Muscle of leg (tissue), 3 donors: ENCODE measurements at regions not wholly inside any gene's neighbourhood (a gene's known extent, or its start where the extent isn't known, plus 50 kb on each side); places are given as distances from the start of the nearest gene placed in this dataset.
A peak's percentile ranks its signal among the peaks of the same experiment; 100 is the strongest.
"Not testable (repeated sequence)": the region's sequence is repeated elsewhere in the genome, so short reads cannot be mapped to it uniquely, and the experiment has no call there.

ENCODE experiments used
- DNase-seq: peaks from one replicate; pipeline ENCODE4 v3.0.0; 2013
- H3K27ac ChIP-seq: one replicate; pipeline ENCODE4 v1.5.1; 2013; ENCODE audit warnings: mild to moderate bottlenecking, low read length, control low read depth
- H3K27me3 ChIP-seq: one replicate; pipeline ENCODE4 v1.6.1; 2013; ENCODE audit warnings: low read length; ENCODE audit not compliant: control insufficient read depth, insufficient read depth
- H3K36me3 ChIP-seq: one replicate; pipeline ENCODE4 v1.6.1; 2013; ENCODE audit warnings: low read length; ENCODE audit not compliant: control insufficient read depth, insufficient read depth
- H3K4me1 ChIP-seq: one replicate; pipeline ENCODE4 v1.6.1; 2013; ENCODE audit warnings: low read length; ENCODE audit not compliant: control insufficient read depth, insufficient read depth
- H3K4me3 ChIP-seq: one replicate; pipeline ENCODE4 v1.5.1; 2013; ENCODE audit warnings: low read length, control low read depth
- H3K9me3 ChIP-seq: replicated peaks from 2 replicates; pipeline ENCODE4 v1.6.1; 2013; ENCODE audit warnings: low read depth, low read length; ENCODE audit not compliant: control insufficient read depth
- WGBS: methylation state at CpG from one replicate; pipeline ENCODE4 v1.1.5; 2013; ENCODE audit warnings: missing lambda C conversion rate; ENCODE audit not compliant: insufficient coverage; 5-methylcytosine and 5-hydroxymethylcytosine counted together

DNA sequence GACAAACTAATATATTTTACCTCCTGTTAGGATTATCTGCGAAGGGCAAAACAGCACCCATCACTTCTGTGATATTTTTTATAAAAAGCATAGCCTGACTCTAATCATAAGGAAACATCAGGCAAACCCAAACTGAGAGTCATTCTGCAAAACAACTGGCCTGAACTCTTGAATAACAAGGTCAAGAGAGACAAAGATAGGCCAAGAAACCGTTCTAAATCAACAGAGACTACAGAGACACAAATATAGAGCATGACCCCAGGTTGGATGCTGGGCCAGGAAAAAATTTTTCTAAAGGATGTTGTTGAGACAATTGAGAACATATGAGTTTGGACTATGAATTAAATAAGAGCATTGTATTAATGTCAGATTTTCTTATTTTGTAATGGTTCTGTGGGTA lies 384.9 kb downstream of the NFIB start:
- Histone ChIP-seq H3K4me3 (no peak overlapping the region), H3K36me3 (no peaks in the 10 kb centered on the region), H3K27me3 (no peaks in the 10 kb centered on the region), H3K4me1 (peaks cover 9% of the 10 kb centered on the region), H3K9me3 (no peaks in the 10 kb centered on the region), H3K27ac (peak overlapping the region; percentile 37)
- WGBS = 100% methylated on average over 1 of the region's 2 CpGs
- DNase-seq = peak; percentile 91

DNA sequence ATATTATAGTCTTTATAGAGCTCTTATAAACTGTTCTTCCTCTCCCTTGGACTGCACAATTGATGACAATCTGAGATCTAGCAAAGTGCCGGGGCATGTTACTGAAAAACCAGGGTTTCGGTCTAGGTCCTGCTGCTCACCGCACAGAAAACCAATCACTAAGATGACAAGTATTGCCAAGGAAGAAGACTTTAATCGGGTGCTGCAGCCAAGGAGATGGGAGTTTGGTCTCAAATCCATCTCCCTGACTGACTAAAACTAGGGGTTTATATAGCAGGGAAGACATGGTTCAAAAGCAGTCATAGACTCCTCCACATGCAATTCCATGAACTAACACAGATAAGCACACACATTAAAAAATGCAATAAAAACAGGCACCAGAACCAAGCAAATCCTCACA lies 390.6 kb downstream of the NFIB start:
- Histone ChIP-seq H3K36me3 (no peaks in the 10 kb centered on the region), H3K9me3 (no peaks in the 10 kb centered on the region), H3K27me3 (no peaks in the 10 kb centered on the region), H3K4me3 (no peak overlapping the region), H3K27ac (no peak overlapping the region), H3K4me1 (no peaks in the 10 kb centered on the region)
- no CpG with 5 or more reads among the region's 4 CpGs for WGBS
- no peak for DNase-seq

DNA sequence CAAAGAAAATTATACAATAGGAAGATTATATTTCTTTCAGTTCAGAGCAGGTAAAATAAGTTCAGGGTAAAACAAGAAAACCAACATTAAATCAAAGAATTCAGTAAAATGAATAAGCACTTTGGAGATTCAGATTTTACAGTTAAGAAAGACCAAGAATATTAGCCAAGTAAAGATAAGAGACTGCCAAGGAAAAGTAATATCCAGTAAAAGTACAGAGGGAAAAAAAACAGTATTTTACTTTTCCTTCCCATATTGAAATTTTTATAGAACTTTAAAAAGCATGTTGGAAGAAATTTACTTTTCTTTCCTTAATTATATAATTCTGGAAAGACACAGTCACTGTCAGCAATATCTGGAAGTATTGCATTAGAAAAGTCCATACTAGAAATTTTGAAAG lies 393.4 kb downstream of the NFIB start:
- Histone ChIP-seq H3K4me1 (peaks cover 2% of the 10 kb centered on the region), H3K9me3 (no peaks in the 10 kb centered on the region), H3K27me3 (no peaks in the 10 kb centered on the region), H3K36me3 (no peaks in the 10 kb centered on the region), H3K27ac (no peak overlapping the region), H3K4me3 (no peak overlapping the region)
- peak; percentile 70 for DNase-seq

DNA sequence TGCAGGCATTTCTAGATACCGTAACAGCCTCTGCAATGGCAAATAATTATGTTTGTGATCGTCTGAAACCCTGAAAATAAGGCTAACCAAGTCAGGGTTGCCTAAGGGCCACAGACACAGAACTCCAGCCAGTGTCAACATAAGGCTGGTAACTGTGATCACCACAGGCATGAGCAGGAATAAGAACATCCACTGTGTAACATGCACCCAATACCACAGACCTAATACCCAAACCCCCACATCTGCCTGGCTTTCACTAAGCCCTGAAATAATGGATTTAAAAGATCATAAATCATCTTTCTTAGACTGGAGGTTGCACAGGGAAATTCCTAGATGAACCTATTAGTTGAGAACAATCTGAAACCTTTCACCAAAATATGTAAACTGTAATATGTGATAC lies 394.5 kb downstream of the NFIB start:
- H3K36me3 ChIP-seq = no peaks in the 10 kb centered on the region
- no peaks in the 10 kb centered on the region for H3K9me3 ChIP-seq
- WGBS = 78% methylated on average over 2 of the region's 2 CpGs
- no peak for DNase-seq
- no peak overlapping the region for H3K4me3 ChIP-seq
- peaks cover 5% of the 10 kb centered on the region for H3K4me1 ChIP-seq
- H3K27me3 ChIP-seq = no peaks in the 10 kb centered on the region
- H3K27ac ChIP-seq = no peak overlapping the region

DNA sequence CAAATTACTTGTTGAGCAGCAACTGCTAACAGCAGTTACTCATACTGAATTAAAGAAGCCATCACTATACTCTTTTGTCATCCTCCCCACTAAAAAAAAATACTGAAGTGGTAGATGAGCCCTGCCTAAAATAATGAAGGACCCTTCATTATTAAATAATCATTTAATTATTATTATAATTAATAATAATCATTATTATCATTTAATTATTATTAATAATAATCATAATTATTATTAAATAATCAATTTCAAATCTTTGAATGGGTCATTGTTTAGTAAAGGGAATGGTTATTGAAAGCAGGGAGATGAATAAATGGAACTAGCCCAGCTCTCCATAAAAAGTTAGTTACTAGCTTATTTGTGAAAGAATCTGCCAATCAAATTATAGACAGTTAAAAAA lies 396.4 kb downstream of the NFIB start:
- Histone ChIP-seq H3K9me3 (no peaks in the 10 kb centered on the region), H3K4me3 (no peak overlapping the region), H3K4me1 (peaks cover 5% of the 10 kb centered on the region), H3K36me3 (no peaks in the 10 kb centered on the region), H3K27ac (no peak overlapping the region), H3K27me3 (no peaks in the 10 kb centered on the region)
- no peak for DNase-seq

DNA sequence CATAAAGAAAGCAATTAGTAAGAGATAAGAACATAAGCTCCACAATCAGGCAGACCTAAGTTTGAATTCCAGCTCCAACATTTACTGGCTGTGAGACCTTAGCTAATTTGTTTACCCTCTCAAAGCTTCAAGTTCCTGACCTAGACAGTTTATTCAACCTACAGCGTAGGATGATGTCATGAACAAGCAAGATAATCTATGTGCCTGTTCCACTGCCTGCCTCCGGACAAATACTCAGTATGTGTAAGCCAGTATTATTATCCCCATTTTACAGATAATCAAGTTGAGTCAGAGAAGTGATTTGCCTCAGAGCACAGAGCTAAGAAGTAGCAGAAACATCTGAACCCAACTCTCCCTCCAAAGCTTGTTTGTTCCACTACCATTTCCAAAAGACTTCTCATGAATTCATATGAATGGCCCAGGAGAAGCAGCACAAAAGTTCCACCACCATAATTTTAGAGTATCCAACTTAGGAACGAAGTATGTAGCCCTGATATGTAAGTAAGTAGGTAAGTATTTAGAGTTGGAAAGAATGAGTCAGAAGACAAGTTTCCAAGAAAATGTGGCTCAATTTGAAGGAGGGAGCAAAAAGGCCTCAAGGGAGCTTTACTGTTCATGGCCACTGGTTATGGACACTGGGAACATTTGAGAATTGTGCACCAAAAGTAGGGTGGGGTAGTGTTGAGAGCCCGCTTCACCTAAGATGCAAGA lies 398.2 kb downstream of the NFIB start:
- H3K27me3 ChIP-seq = no peaks in the 10 kb centered on the region
- peaks cover 5% of the 10 kb centered on the region for H3K4me1 ChIP-seq
- H3K36me3 ChIP-seq = no peaks in the 10 kb centered on the region
- H3K27ac ChIP-seq = peak overlapping the region; percentile 74
- no peak for DNase-seq
- no peaks in the 10 kb centered on the region for H3K9me3 ChIP-seq
- no peak overlapping the region for H3K4me3 ChIP-seq
- WGBS = 56% methylated on average over 1 of the region's 4 CpGs

DNA sequence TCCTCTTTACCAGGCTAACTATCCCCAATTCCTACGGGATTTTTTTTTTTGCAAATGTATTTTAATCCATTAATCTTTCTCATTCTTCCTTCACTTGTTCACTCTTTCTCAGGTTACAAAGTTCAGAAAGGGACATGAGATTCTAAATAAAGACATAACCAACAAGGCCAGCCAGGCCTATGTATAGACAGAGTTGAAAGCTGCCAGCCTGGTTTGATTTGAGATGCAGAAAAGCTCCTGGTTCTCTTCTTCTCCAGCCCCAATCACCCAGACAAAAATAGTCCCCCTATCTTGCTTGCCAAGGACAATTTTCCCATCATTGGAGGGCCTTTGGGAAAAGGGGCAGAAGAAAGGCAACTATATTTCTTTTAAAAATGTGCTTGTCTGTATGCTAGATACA lies 398.8 kb downstream of the NFIB start:
- H3K27me3 ChIP-seq = no peaks in the 10 kb centered on the region
- peaks cover 5% of the 10 kb centered on the region for H3K4me1 ChIP-seq
- no peaks in the 10 kb centered on the region for H3K9me3 ChIP-seq
- H3K36me3 ChIP-seq = no peaks in the 10 kb centered on the region
- peak; percentile 45 for DNase-seq
- H3K27ac ChIP-seq = peak overlapping the region; percentile 74
- WGBS = no CpG with 5 or more reads among the region's 1 CpG
- H3K4me3 ChIP-seq = no peak overlapping the region

DNA sequence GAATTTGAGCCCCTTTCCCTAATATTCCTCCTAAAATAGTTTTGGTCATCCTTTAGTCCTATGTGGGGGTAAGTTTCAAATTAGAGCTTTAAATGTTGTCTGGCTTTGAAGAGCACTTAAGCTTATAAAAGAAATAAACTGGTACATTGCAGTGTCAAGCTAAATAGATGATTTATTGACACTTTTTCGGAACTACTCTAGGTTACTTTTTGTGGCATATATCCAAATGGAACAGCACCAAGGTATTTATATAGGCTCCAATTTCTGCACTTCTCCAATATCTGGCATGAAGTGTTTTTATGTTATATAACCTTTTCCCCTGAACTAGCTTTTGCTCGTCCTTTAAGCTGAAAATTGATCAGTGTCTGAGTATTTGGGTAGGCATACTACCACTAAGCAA lies 402.5 kb downstream of the NFIB start:
- WGBS = no CpG with 5 or more reads among the region's 2 CpGs
- H3K4me1 ChIP-seq = peaks cover 5% of the 10 kb centered on the region
- no peak for DNase-seq
- H3K9me3 ChIP-seq = no peaks in the 10 kb centered on the region
- no peak overlapping the region for H3K27ac ChIP-seq
- H3K4me3 ChIP-seq = no peak overlapping the region
- H3K27me3 ChIP-seq = no peaks in the 10 kb centered on the region
- no peaks in the 10 kb centered on the region for H3K36me3 ChIP-seq

DNA sequence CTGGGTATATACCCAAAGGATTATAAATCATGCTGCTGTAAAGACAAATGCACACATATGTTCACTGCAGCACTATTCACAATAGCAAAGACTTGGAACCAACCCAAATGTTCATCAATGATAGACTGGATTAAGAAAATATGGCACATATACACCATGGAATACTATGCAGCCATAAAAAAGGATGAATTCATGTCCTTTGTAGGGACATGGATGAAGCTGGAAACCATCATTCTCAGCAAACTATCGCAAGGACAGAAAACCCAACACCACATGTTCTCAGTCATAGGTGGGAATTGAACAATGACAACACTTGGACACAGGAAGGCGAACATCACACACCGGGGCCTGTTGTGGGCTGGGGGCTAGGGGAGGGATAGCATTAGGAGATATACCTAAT lies 406.1 kb downstream of the NFIB start:
- DNase-seq, H3K4me1 ChIP-seq, H3K36me3 ChIP-seq, H3K27ac ChIP-seq, H3K27me3 ChIP-seq, H3K4me3 ChIP-seq, H3K9me3 ChIP-seq: not testable (repeated sequence)
- WGBS = no CpG with 5 or more reads among the region's 3 CpGs

DNA sequence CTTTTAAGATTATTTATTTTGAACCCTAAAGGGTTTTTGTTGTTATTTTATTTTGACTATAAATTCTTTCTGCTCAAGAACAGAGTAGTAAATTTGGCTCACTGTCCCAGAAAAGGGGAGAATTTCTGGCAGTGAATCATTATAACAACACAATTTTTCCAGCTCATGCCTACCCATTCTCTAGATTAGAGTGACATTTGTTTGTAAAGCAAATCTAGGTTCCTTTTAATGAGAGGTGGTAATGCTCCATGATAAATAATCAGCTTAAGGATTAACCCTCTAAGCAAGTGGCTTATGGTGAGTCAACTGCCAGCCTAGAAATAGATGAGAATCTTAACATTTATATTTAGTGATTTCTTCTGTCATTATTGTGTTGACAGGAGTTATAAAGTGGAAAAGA lies 409.2 kb downstream of the NFIB start:
- H3K4me3 ChIP-seq = no peak overlapping the region
- DNase-seq = no peak
- H3K9me3 ChIP-seq = peaks cover 3% of the 10 kb centered on the region
- H3K36me3 ChIP-seq = no peaks in the 10 kb centered on the region
- H3K27me3 ChIP-seq = no peaks in the 10 kb centered on the region
- H3K27ac ChIP-seq = no peak overlapping the region
- peaks cover 4% of the 10 kb centered on the region for H3K4me1 ChIP-seq

DNA sequence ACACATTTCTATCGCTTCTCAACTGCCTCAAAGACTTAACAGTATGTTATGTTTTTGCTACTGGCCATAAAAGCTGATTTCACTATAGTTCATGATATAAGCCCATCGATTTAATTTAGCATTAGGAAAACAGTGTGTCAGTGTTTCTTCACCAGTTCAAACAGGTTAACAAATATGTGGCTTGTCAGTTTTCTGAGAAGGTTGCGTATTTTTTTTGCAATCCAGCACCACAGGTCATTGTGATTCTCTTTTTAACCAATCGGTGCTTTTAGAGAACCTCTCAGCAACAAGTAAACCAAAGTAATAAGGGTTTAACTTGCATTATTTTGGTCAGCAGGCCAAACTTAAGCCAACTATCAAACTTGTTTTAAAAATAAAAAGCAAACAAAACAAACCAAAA lies 409.6 kb downstream of the NFIB start:
- no peak for DNase-seq
- Histone ChIP-seq H3K4me1 (peaks cover 5% of the 10 kb centered on the region), H3K4me3 (no peak overlapping the region), H3K9me3 (peaks cover 3% of the 10 kb centered on the region), H3K36me3 (no peaks in the 10 kb centered on the region), H3K27me3 (no peaks in the 10 kb centered on the region), H3K27ac (no peak overlapping the region)
- WGBS = no CpG with 5 or more reads among the region's 4 CpGs
